A549 (cell line): ENCODE measurements at regions not wholly inside any gene's neighbourhood (a gene's known extent, or its start where the extent isn't known, plus 50 kb on each side); places are given as distances from the start of the nearest gene placed in this dataset.

Experiments used
- BHLHE40 ChIP-seq: IDR thresholded peaks from 2 replicates; pipeline ENCODE4 v1.6.1; 2012; ENCODE audit warnings: low read depth, low read length, inconsistent platforms
- CTCF ChIP-seq: fragments of >200 bp; sonication (Bioruptor Twin); formaldehyde crosslinking; IDR thresholded peaks from 3 replicates; pipeline ENCODE4 v1.5.1; 2016
- E2F6 ChIP-seq: IDR thresholded peaks from 2 replicates; pipeline ENCODE4 v1.6.1; 2012; ENCODE audit warnings: low read depth, borderline replicate concordance
- ESRRA ChIP-seq: fragments of 150-350 bp; IDR thresholded peaks from 2 replicates; pipeline ENCODE4 v1.6.1; 2014; ENCODE audit warnings: mild to moderate bottlenecking, low read length, borderline replicate concordance
- HES2 ChIP-seq: fragments of >200 bp; sonication (Bioruptor Twin); formaldehyde crosslinking; IDR thresholded peaks from 2 replicates; pipeline ENCODE4 v1.6.1; 2016
- MYC ChIP-seq: IDR thresholded peaks from 2 replicates; pipeline ENCODE4 v1.6.1; 2012; ENCODE audit warnings: mild to moderate bottlenecking, inconsistent platforms, low read length, improper control_type of control experiment, borderline replicate concordance
- PBX3 ChIP-seq: IDR thresholded peaks from 2 replicates; pipeline ENCODE4 v1.6.1; 2012
- POLR2A ChIP-seq: IDR thresholded peaks from 2 replicates; pipeline ENCODE4 v1.6.1; 2012; ENCODE audit warnings: mild to moderate bottlenecking, low read length
- RAD21 ChIP-seq, 2 experiments: fragments of >200 bp in 1 of 2; sonication (Bioruptor Twin) in 1 of 2; formaldehyde crosslinking in 1 of 2; IDR thresholded peaks in 1 of 2; conservative IDR thresholded peaks in 1 of 2; 2 replicates in 1 of 2; 3 replicates in 1 of 2; pipeline ENCODE4 v1.6.1; 2012 to 2018; ENCODE audit warnings: inconsistent platforms in 1 of 2
- RCOR1 ChIP-seq: fragments of 150-350 bp; IDR thresholded peaks from 2 replicates; pipeline ENCODE4 v1.6.1; 2014; ENCODE audit warnings: antibody characterized with exemption, low read length, low read depth

- TF ChIP-seq CTCF: no peak
- no peak for TF ChIP-seq PBX3
- no peak for TF ChIP-seq ESRRA
- no peak for TF ChIP-seq RCOR1
- no peak for TF ChIP-seq POLR2A
- no peak for TF ChIP-seq RAD21 (conservative IDR thresholded peaks at IDR 0.05 in 1 of 2, IDR thresholded peaks at IDR 0.05 in 1 of 2)
- TF ChIP-seq HES2: no peak
- no peak for TF ChIP-seq BHLHE40
- TF ChIP-seq MYC: no peak
- TF ChIP-seq E2F6: no peak
Measured at GRCh38 chr13:34070006-34070405, 252.1 kb downstream of the RFC3 start.
